ENCODE measurements at regions not wholly inside any gene's neighbourhood (a gene's known extent, or its start where the extent isn't known, plus 50 kb on each side); places are given as distances from the start of the nearest gene placed in this dataset.

GRCh38 chr5:63121471-63121870 is 542.9 kb downstream of the LRRC70 start:
- Histone ChIP-seq H2AK5ac (ENCODE audit: low read depth, low read length) (no peak overlapping the region), H3K23ac (ENCODE audit: low read depth, low read length) (no peak overlapping the region), H4K91ac (ENCODE audit: insufficient read depth, low read depth, low read length) (no peak overlapping the region), H2BK120ac (ENCODE audit: low read depth, low read length) (no peak overlapping the region), H3K9me3 (ENCODE audit: control insufficient read depth, insufficient read depth, low read length) (0 out of 2 replicates have a peak, but pooled peaks cover 2% of the 10 kb centered on the region), H3K9me1 (ENCODE audit: insufficient read depth, low read length) (no peaks in the 10 kb centered on the region), H2BK5ac (ENCODE audit: low read depth, low read length, poor library complexity, severe bottlenecking) (no peak overlapping the region), H4K20me1 (ENCODE audit: insufficient read depth, low read length) (no peaks in the 10 kb centered on the region), H3K56ac (ENCODE audit: extremely low read depth, insufficient read depth, low read length) (no peak overlapping the region), H3K27ac (ENCODE audit: insufficient read depth, low read length) (no peak overlapping the region), H3K36me3 (ENCODE audit: control insufficient read depth, insufficient read depth, low read length) (no peaks in the 10 kb centered on the region), H3K4me3 (ENCODE audit: insufficient read depth, low read depth, low read length) (no peak overlapping the region), H3K4ac (ENCODE audit: low read depth, low read length) (no peak overlapping the region), H2BK15ac (ENCODE audit: low read depth, low read length) (no peak overlapping the region), H3K9ac (ENCODE audit: low read depth, low read length) (no peak overlapping the region), H3K79me1 (ENCODE audit: low read depth in 1 of 2, low read length in 2 of 2) (no peaks in the 10 kb centered on the region), H3K27me3 (ENCODE audit: control insufficient read depth, insufficient read depth, low read length) (no peaks in the 10 kb centered on the region), H4K5ac (ENCODE audit: low read depth, low read length) (no peak overlapping the region), H2BK20ac (ENCODE audit: low read depth, low read length) (no peak overlapping the region), H3K4me2 (ENCODE audit: low read depth, low read length) (no peak overlapping the region), H3K4me1 (ENCODE audit: control insufficient read depth, insufficient read depth, low read length) (no peaks in the 10 kb centered on the region), H2AFZ (replicated peaks; ENCODE audit: low read length, poor library complexity) (no peak overlapping the region), H3K18ac (ENCODE audit: low read depth, low read length) (no peak overlapping the region), H3K14ac (replicated peaks; ENCODE audit: low read depth, low read length) (no peak overlapping the region), H2AK9ac (replicated peaks; ENCODE audit: low read depth, low read length, poor library complexity) (no peak overlapping the region), H4K8ac (ENCODE audit: low read depth in 2 of 2, low read length in 2 of 2) (no peak overlapping the region)
- no peak for ATAC-seq (ENCODE audit: low read depth)
- no peak for TF ChIP-seq SMC3 (IDR thresholded peaks at IDR 0.05; ENCODE audit: low read depth, low read length)
- intact Hi-C loops (cut with micrococcal nuclease) (no loop called here), dilution Hi-C loops (cut with HindIII; ENCODE audit: low sequenced_read_pairs, unreplicated experiment) (no loop called here), in situ Hi-C loops (cut with MboI; ENCODE audit: low sequenced_read_pairs) (no loop called here)
- BruUV-seq (replicated peaks), result no TSS peak
- no CpG with 5 or more reads among the region's 3 CpGs for WGBS, 2 experiments (ENCODE audit: extremely low coverage in 2 of 2, insufficient read length in 1 of 2)
- DNase-seq, result no peak
- CTCF ChIA-PET, result no interaction called here
- POLR2A ChIA-PET (ENCODE audit: unreplicated experiment), result no interaction called here

All from IMR-90 (cell line).